GM12892 (cell line): ENCODE measurements at regions not wholly inside any gene's neighbourhood (a gene's known extent, or its start where the extent isn't known, plus 50 kb on each side); places are given as distances from the start of the nearest gene placed in this dataset.

Experiments used
- POLR2A ChIP-seq: IDR thresholded peaks from 2 replicates; pipeline ENCODE4 v1.6.1; 2011; ENCODE audit warnings: low read depth, low read length, control low read depth
- POLR2AphosphoS5 ChIP-seq: IDR thresholded peaks from 2 replicates; pipeline ENCODE4 v1.6.1; 2011; ENCODE audit warnings: low read depth, low read length, control low read depth
- TAF1 ChIP-seq: IDR thresholded peaks from 2 replicates; pipeline ENCODE4 v1.6.1; 2011; ENCODE audit warnings: low read depth, mild to moderate bottlenecking, control low read depth, low read length, borderline replicate concordance

GRCh38 chr18:41462946-41463345, 492.1 kb upstream of the PIK3C3 start:
- no peak for TF ChIP-seq POLR2AphosphoS5
- no peak for TF ChIP-seq POLR2A
- TF ChIP-seq TAF1, result no peak
